ENCODE measurements at regions not wholly inside any gene's neighbourhood (a gene's known extent, or its start where the extent isn't known, plus 50 kb on each side); places are given as distances from the start of the nearest gene placed in this dataset.

- TF ChIP-seq, protein P1, sequence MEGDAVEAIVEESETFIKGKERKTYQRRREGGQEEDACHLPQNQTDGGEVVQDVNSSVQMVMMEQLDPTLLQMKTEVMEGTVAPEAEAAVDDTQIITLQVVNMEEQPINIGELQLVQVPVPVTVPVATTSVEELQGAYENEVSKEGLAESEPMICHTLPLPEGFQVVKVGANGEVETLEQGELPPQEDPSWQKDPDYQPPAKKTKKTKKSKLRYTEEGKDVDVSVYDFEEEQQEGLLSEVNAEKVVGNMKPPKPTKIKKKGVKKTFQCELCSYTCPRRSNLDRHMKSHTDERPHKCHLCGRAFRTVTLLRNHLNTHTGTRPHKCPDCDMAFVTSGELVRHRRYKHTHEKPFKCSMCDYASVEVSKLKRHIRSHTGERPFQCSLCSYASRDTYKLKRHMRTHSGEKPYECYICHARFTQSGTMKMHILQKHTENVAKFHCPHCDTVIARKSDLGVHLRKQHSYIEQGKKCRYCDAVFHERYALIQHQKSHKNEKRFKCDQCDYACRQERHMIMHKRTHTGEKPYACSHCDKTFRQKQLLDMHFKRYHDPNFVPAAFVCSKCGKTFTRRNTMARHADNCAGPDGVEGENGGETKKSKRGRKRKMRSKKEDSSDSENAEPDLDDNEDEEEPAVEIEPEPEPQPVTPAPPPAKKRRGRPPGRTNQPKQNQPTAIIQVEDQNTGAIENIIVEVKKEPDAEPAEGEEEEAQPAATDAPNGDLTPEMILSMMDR (IDR thresholded peaks at IDR 0.05): no peak
- no peak for TF ChIP-seq EZH2 (IDR thresholded peaks at IDR 0.05; ENCODE audit: borderline replicate concordance, insufficient read depth, low read depth, low read length, poor library complexity, severe bottlenecking)
These were observed 116.4 kb upstream of the NFE2L3 start for GRCh38 chr7:26035552-26035951.
